ENCODE measurements at regions not wholly inside any gene's neighbourhood (a gene's known extent, or its start where the extent isn't known, plus 50 kb on each side); places are given as distances from the start of the nearest gene placed in this dataset.

GRCh38 chr6:163764565-163764964 is 350.0 kb downstream of the QKI start:
- Histone ChIP-seq H3K4me3 (no peak overlapping the region), H3K4me1 (peaks cover 0 to 15% (median 0%) of the 10 kb centered on the region in 3 donors), H3K36me3 (no peaks in the 10 kb centered on the region), H3K9me3 (no peaks in the 10 kb centered on the region), H3K27ac (peak overlapping the region in 1 of 4 donors; percentile 38), H3K27me3 (no peaks in the 10 kb centered on the region)
- peak; percentile 57 for ATAC-seq
- WGBS, 2 donors (ENCODE audit: low coverage in 1 of 2): 7 to 27% methylated on average over 2 to 4 of the region's 4 CpGs
- TF ChIP-seq EP300 (IDR thresholded peaks at IDR 0.05) (no peak), POLR2A (IDR thresholded peaks at IDR 0.05) (no peak), POLR2AphosphoS5 (IDR thresholded peaks at IDR 0.05) (no peak)
- TF ChIP-seq, protein P1, sequence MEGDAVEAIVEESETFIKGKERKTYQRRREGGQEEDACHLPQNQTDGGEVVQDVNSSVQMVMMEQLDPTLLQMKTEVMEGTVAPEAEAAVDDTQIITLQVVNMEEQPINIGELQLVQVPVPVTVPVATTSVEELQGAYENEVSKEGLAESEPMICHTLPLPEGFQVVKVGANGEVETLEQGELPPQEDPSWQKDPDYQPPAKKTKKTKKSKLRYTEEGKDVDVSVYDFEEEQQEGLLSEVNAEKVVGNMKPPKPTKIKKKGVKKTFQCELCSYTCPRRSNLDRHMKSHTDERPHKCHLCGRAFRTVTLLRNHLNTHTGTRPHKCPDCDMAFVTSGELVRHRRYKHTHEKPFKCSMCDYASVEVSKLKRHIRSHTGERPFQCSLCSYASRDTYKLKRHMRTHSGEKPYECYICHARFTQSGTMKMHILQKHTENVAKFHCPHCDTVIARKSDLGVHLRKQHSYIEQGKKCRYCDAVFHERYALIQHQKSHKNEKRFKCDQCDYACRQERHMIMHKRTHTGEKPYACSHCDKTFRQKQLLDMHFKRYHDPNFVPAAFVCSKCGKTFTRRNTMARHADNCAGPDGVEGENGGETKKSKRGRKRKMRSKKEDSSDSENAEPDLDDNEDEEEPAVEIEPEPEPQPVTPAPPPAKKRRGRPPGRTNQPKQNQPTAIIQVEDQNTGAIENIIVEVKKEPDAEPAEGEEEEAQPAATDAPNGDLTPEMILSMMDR (IDR thresholded peaks at IDR 0.05): no peak

GRCh38 chr6:163761481-163761880 is 347.0 kb downstream of the QKI start:
- Histone ChIP-seq H3K27ac (no peak overlapping the region), H3K9me3 (no peaks in the 10 kb centered on the region), H3K27me3 (no peaks in the 10 kb centered on the region), H3K4me1 (peaks cover 0 to 15% (median 0%) of the 10 kb centered on the region in 3 donors), H3K4me3 (no peak overlapping the region), H3K36me3 (no peaks in the 10 kb centered on the region)
- TF ChIP-seq, protein P1 (IDR thresholded peaks at IDR 0.05): no peak
- no peak for TF ChIP-seq POLR2A (IDR thresholded peaks at IDR 0.05)
- no peak for TF ChIP-seq EP300 (IDR thresholded peaks at IDR 0.05)
- TF ChIP-seq POLR2AphosphoS5 (IDR thresholded peaks at IDR 0.05): no peak
- no peak for ATAC-seq
- WGBS, 2 donors (ENCODE audit: low coverage in 1 of 2): 63 to 100% methylated on average over 3 of the region's 3 CpGs

DNA sequence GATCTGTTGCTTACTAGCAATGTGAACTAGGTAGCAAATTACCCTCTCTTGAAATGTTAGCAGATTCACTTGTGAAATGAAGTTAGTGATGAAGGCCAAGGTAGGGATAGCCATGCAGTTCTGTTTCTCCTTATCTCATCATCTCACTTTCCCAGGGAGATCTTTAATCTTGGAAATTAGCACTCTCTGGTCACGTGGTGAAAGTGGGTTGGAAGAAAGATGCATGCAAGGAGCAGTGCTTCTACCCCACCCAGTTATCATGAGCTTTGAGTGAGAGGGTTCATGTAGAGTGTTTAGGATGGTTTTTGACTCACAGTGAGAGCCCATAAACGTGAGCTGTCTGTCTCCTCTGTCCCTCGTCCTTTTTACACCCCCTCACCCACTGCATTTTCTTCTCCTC is 346.3 kb downstream of the QKI start:
- Histone ChIP-seq H3K36me3 (no peaks in the 10 kb centered on the region), H3K9me3 (no peaks in the 10 kb centered on the region), H3K4me1 (peaks cover 0 to 15% (median 0%) of the 10 kb centered on the region in 3 donors), H3K27me3 (no peaks in the 10 kb centered on the region), H3K27ac (no peak overlapping the region), H3K4me3 (no peak overlapping the region)
- TF ChIP-seq POLR2A (IDR thresholded peaks at IDR 0.05): no peak
- WGBS, 2 donors (ENCODE audit: low coverage in 1 of 2): 39 to 60% methylated on average over 3 of the region's 3 CpGs
- ATAC-seq: no peak

DNA sequence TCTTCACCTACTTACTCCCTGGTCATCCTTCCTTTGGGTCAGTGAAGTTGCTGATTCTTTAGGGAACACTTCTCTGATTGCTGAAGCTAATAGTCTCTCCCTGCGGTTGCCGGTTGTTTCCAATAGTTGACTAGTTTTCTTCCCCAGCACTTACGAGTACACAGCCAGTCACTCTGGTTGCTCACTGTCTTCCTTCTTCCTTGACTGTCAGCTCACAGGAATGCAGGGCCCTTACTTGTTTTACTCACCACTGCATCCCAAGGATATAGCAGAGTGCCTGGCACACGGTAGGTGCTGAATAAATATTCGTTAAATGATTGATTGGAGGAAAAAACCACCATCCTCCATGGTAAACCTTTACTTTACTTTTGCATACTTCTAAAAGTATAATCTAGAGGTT is 345.0 kb downstream of the QKI start:
- H3K4me3 ChIP-seq: no peak overlapping the region
- 71 to 100% methylated on average over 4 to 5 of the region's 5 CpGs for WGBS, 2 donors (ENCODE audit: low coverage in 1 of 2)
- peaks cover 0 to 5% (median 0%) of the 10 kb centered on the region in 3 donors for H3K4me1 ChIP-seq
- H3K27me3 ChIP-seq: no peaks in the 10 kb centered on the region
- TF ChIP-seq, protein P1 (IDR thresholded peaks at IDR 0.05): no peak
- TF ChIP-seq POLR2A (IDR thresholded peaks at IDR 0.05) (no peak), POLR2AphosphoS5 (IDR thresholded peaks at IDR 0.05) (no peak), EP300 (IDR thresholded peaks at IDR 0.05) (no peak)
- H3K27ac ChIP-seq: no peak overlapping the region
- H3K36me3 ChIP-seq: no peaks in the 10 kb centered on the region
- H3K9me3 ChIP-seq: no peaks in the 10 kb centered on the region
- ATAC-seq: no peak

DNA sequence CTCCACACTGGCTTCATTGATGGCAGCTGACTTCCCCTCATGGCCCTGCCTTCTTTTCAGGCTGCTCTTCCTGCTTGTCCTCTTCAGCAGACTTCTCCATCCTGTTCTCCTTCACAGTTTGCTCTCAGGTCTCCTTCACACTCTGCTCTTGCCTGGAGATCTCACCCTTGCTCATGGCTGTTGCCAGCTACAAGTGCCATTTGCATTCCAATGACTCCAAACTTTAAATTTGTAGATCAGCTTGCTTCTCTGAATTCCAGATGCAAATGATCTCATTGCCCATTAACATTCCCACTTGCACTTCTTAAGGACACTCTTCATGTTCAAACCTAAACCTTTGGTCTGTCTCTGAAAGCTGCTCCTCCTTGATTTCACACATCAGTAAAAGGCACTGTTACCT is 343.0 kb downstream of the QKI start:
- H3K9me3 ChIP-seq: peaks cover 0 to 5% (median 0%) of the 10 kb centered on the region in 3 donors
- no peaks in the 10 kb centered on the region for H3K27me3 ChIP-seq
- no peak for TF ChIP-seq EP300 (IDR thresholded peaks at IDR 0.05)
- TF ChIP-seq, protein P1 (IDR thresholded peaks at IDR 0.05): no peak
- TF ChIP-seq POLR2A (IDR thresholded peaks at IDR 0.05): no peak
- TF ChIP-seq POLR2AphosphoS5 (IDR thresholded peaks at IDR 0.05): no peak
- no peaks in the 10 kb centered on the region for H3K4me1 ChIP-seq
- no peak overlapping the region for H3K27ac ChIP-seq
- no peak overlapping the region for H3K4me3 ChIP-seq
- no peaks in the 10 kb centered on the region for H3K36me3 ChIP-seq
- ATAC-seq: no peak
